Activated CD4-positive, alpha-beta T cell treated with anti-CD3 and anti-CD28 coated beads, Interleukin-2, amount 10 ng/mL, durations not matched to agents 24 days and 14 days (primary cell): ENCODE measurements at regions not wholly inside any gene's neighbourhood (a gene's known extent, or its start where the extent isn't known, plus 50 kb on each side); places are given as distances from the start of the nearest gene placed in this dataset.
"Not testable (repeated sequence)": the region's sequence is repeated elsewhere in the genome, so short reads cannot be mapped to it uniquely, and the experiment has no call there.

Source experiments
- DNase-seq: peaks from one replicate; pipeline ENCODE4 v3.0.0; 2022
- H3K27ac Mint-ChIP-seq: one replicate; pipeline ENCODE4 v1.8.0; 2022; ENCODE audit warnings: mild to moderate bottlenecking, mixed read lengths
- H3K27me3 Mint-ChIP-seq: one replicate; pipeline ENCODE4 v1.8.0; 2022; ENCODE audit warnings: mixed read lengths
- H3K36me3 Mint-ChIP-seq: one replicate; pipeline ENCODE4 v1.8.0; 2022; ENCODE audit warnings: low read depth, mild to moderate bottlenecking, mixed read lengths
- H3K4me1 Mint-ChIP-seq: one replicate; pipeline ENCODE4 v1.8.0; 2021; ENCODE audit warnings: mixed read lengths
- H3K4me3 Mint-ChIP-seq: one replicate; pipeline ENCODE4 v1.8.0; 2022; ENCODE audit warnings: mild to moderate bottlenecking, moderate library complexity, mixed read lengths
- H3K9me3 Mint-ChIP-seq: one replicate; pipeline ENCODE4 v1.8.0; 2021; ENCODE audit warnings: mixed read lengths
- intact Hi-C: fragments of 100-400 bp; cut with micrococcal nuclease; formaldehyde crosslinking; loops from one replicate; pipeline ENCODE4 v1.15.1; 2023

- H3K4me1 Mint-ChIP-seq: no peaks in the 10 kb centered on the region
- intact Hi-C loops: no loop called here
- H3K27ac Mint-ChIP-seq: no peak overlapping the region
- peaks cover 2% of the 10 kb centered on the region for H3K9me3 Mint-ChIP-seq
- H3K36me3 Mint-ChIP-seq: no peaks in the 10 kb centered on the region
- H3K4me3 Mint-ChIP-seq: no peak overlapping the region
- DNase-seq: no peak
- H3K27me3 Mint-ChIP-seq: no peaks in the 10 kb centered on the region
Observed at GRCh38 chr13:55106509-55106908, 2034.2 kb upstream of the PRR20A start.

- no peaks in the 10 kb centered on the region for H3K27me3 Mint-ChIP-seq
- DNase-seq: no peak
- no peaks in the 10 kb centered on the region for H3K4me1 Mint-ChIP-seq
- no peak overlapping the region for H3K27ac Mint-ChIP-seq
- intact Hi-C loops: no loop called here
- H3K9me3 Mint-ChIP-seq: peaks cover 8% of the 10 kb centered on the region
- no peak overlapping the region for H3K4me3 Mint-ChIP-seq
- H3K36me3 Mint-ChIP-seq: no peaks in the 10 kb centered on the region
Observed at GRCh38 chr13:55120631-55121030, 2020.1 kb upstream of the PRR20A start.

- Mint-ChIP-seq H3K4me1 (no peaks in the 10 kb centered on the region), H3K27ac (no peak overlapping the region), H3K27me3 (no peaks in the 10 kb centered on the region), H3K9me3 (peaks cover 5% of the 10 kb centered on the region), H3K4me3 (no peak overlapping the region), H3K36me3 (no peaks in the 10 kb centered on the region)
- intact Hi-C loops: no loop called here
- no peak for DNase-seq
Observed at GRCh38 chr13:55155046-55155445, 1985.7 kb upstream of the PRR20A start.

GRCh38 chr13:55159765-55160164 lies 1981.0 kb upstream of the PRR20A start:
- no peaks in the 10 kb centered on the region for H3K36me3 Mint-ChIP-seq
- H3K4me1 Mint-ChIP-seq: no peaks in the 10 kb centered on the region

GRCh38 chr13:55160867-55161266 lies 1979.9 kb upstream of the PRR20A start:
- H3K36me3 Mint-ChIP-seq: no peaks in the 10 kb centered on the region
- intact Hi-C loops: no loop called here
- no peak overlapping the region for H3K27ac Mint-ChIP-seq
- no peaks in the 10 kb centered on the region for H3K4me1 Mint-ChIP-seq
- no peak overlapping the region for H3K4me3 Mint-ChIP-seq
- H3K27me3 Mint-ChIP-seq: no peaks in the 10 kb centered on the region
- no peak for DNase-seq
- no peaks in the 10 kb centered on the region for H3K9me3 Mint-ChIP-seq

More at GRCh38 chr13:55159765-55160164, 1981.0 kb upstream of the PRR20A start:
- no peak overlapping the region for H3K4me3 Mint-ChIP-seq
- H3K9me3 Mint-ChIP-seq: no peaks in the 10 kb centered on the region
- DNase-seq: no peak
- intact Hi-C loops: no loop called here
- no peaks in the 10 kb centered on the region for H3K27me3 Mint-ChIP-seq
- H3K27ac Mint-ChIP-seq: no peak overlapping the region

GRCh38 chr13:55178582-55178981 lies 1962.1 kb upstream of the PRR20A start:
- H3K4me3 Mint-ChIP-seq, H3K27me3 Mint-ChIP-seq, H3K27ac Mint-ChIP-seq, intact Hi-C loops, DNase-seq, H3K9me3 Mint-ChIP-seq, H3K4me1 Mint-ChIP-seq, H3K36me3 Mint-ChIP-seq: not testable (repeated sequence)

- intact Hi-C loops: no loop called here
- Mint-ChIP-seq H3K36me3 (no peaks in the 10 kb centered on the region), H3K4me3 (no peak overlapping the region), H3K27me3 (no peaks in the 10 kb centered on the region), H3K4me1 (no peaks in the 10 kb centered on the region), H3K27ac (no peak overlapping the region), H3K9me3 (peaks cover 8% of the 10 kb centered on the region)
- DNase-seq: no peak
Observed at GRCh38 chr13:55190996-55191395, 1949.7 kb upstream of the PRR20A start.

GRCh38 chr13:55199134-55199533 lies 1941.6 kb upstream of the PRR20A start:
- H3K27me3 Mint-ChIP-seq: no peaks in the 10 kb centered on the region
- H3K27ac Mint-ChIP-seq: no peak overlapping the region
- DNase-seq: no peak
- no peaks in the 10 kb centered on the region for H3K36me3 Mint-ChIP-seq
- intact Hi-C loops: no loop called here
- no peak overlapping the region for H3K4me3 Mint-ChIP-seq
- peaks cover 3% of the 10 kb centered on the region for H3K9me3 Mint-ChIP-seq
- no peaks in the 10 kb centered on the region for H3K4me1 Mint-ChIP-seq

- no peak for DNase-seq
- Mint-ChIP-seq H3K4me1 (no peaks in the 10 kb centered on the region), H3K9me3 (no peaks in the 10 kb centered on the region), H3K27me3 (no peaks in the 10 kb centered on the region), H3K36me3 (no peaks in the 10 kb centered on the region), H3K4me3 (no peak overlapping the region), H3K27ac (no peak overlapping the region)
- intact Hi-C loops: no loop called here
Observed at GRCh38 chr13:55214841-55215345, 1925.8 kb upstream of the PRR20A start.

GRCh38 chr13:55219538-55219937 lies 1921.2 kb upstream of the PRR20A start:
- intact Hi-C loops: no loop called here
- Mint-ChIP-seq H3K4me3 (no peak overlapping the region), H3K27me3 (no peaks in the 10 kb centered on the region), H3K9me3 (no peaks in the 10 kb centered on the region), H3K36me3 (no peaks in the 10 kb centered on the region), H3K4me1 (no peaks in the 10 kb centered on the region), H3K27ac (no peak overlapping the region)
- DNase-seq: no peak

- Mint-ChIP-seq H3K27ac (no peak overlapping the region), H3K4me3 (no peak overlapping the region), H3K36me3 (no peaks in the 10 kb centered on the region), H3K27me3 (no peaks in the 10 kb centered on the region), H3K9me3 (no peaks in the 10 kb centered on the region), H3K4me1 (no peaks in the 10 kb centered on the region)
- intact Hi-C loops: no loop called here
- no peak for DNase-seq
Observed at GRCh38 chr13:55229906-55230569, 1910.7 kb upstream of the PRR20A start.

- Mint-ChIP-seq H3K4me1 (no peaks in the 10 kb centered on the region), H3K36me3 (no peaks in the 10 kb centered on the region), H3K27me3 (no peaks in the 10 kb centered on the region), H3K27ac (no peak overlapping the region), H3K4me3 (no peak overlapping the region), H3K9me3 (no peaks in the 10 kb centered on the region)
- intact Hi-C loops: no loop called here
- no peak for DNase-seq
Observed at GRCh38 chr13:55230570-55230908, 1910.2 kb upstream of the PRR20A start.

- H3K36me3 Mint-ChIP-seq: no peaks in the 10 kb centered on the region
- H3K4me1 Mint-ChIP-seq: no peaks in the 10 kb centered on the region
- no peak for DNase-seq
- H3K27ac Mint-ChIP-seq: no peak overlapping the region
- intact Hi-C loops: no loop called here
- H3K4me3 Mint-ChIP-seq: no peak overlapping the region
- H3K27me3 Mint-ChIP-seq: no peaks in the 10 kb centered on the region
- H3K9me3 Mint-ChIP-seq: peaks cover 5% of the 10 kb centered on the region
Observed at GRCh38 chr13:55234311-55234710, 1906.4 kb upstream of the PRR20A start.

- no peak overlapping the region for H3K27ac Mint-ChIP-seq
- H3K27me3 Mint-ChIP-seq: no peaks in the 10 kb centered on the region
- peaks cover 10% of the 10 kb centered on the region for H3K9me3 Mint-ChIP-seq
- H3K4me3 Mint-ChIP-seq: no peak overlapping the region
- no peaks in the 10 kb centered on the region for H3K4me1 Mint-ChIP-seq
- H3K36me3 Mint-ChIP-seq: no peaks in the 10 kb centered on the region
- no peak for DNase-seq
- intact Hi-C loops: no loop called here
Observed at GRCh38 chr13:55245005-55245644, 1895.6 kb upstream of the PRR20A start.

- Mint-ChIP-seq H3K4me1 (no peaks in the 10 kb centered on the region), H3K9me3 (peaks cover 13% of the 10 kb centered on the region), H3K4me3 (no peak overlapping the region), H3K27me3 (no peaks in the 10 kb centered on the region), H3K36me3 (no peaks in the 10 kb centered on the region), H3K27ac (no peak overlapping the region)
- no peak for DNase-seq
- intact Hi-C loops: no loop called here
Observed at GRCh38 chr13:55255236-55255635, 1885.5 kb upstream of the PRR20A start.
